Hematopoietic multipotent progenitor cell treated with erythropoietin and hydrocortisone succinate and interleukin-3 and kit ligand, for 4 days (in vitro differentiated cells): ENCODE measurements at regions not wholly inside any gene's neighbourhood (a gene's known extent, or its start where the extent isn't known, plus 50 kb on each side); places are given as distances from the start of the nearest gene placed in this dataset.

Source experiments
- DNase-seq: peaks from one replicate; pipeline ENCODE4 v3.0.0-alpha.2; 2015

DNA sequence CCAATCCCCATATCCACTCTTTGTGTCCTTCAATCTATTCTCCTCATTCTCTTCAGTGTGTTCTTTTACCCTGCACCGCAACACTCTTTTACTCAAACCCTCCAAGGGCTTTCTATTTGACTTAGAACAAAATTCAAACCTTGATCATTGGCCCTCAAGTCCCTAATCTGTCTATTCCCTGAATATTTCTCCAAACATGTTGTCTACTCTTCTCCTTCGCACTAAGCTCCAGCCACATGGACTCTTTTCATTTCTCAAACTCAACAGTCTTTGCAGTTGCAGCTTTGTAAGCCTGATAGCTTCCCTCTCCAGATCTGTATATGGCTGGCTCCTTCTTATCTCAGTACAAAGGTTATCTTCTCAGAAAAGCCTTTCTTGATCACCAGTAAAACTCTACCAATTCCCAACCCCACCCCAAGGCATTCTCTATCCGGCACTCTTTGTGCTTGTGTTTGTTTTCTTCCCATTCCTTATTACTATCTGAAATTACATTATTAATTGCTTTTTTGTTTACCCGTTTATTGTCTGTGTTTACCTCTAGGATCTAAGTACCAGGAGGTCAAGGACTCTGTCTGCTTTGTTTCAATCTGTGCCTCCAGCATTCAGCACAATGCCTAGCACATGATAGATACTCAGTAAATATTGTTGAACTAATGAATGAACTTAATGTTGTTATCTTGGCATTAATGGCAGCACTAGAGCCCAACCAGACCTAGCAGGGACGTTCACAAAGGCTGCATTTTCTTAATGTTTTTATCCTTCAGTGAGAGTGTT is 147.4 kb downstream of the BBOX1 start:
- DNase-seq, result peak; percentile 9

- no peak for DNase-seq
Observed at GRCh38 chr11:27187075-27187847, 146.6 kb downstream of the BBOX1 start.

- DNase-seq, result no peak
Observed at GRCh38 chr11:27186580-27186979, 146.0 kb downstream of the BBOX1 start.

DNA sequence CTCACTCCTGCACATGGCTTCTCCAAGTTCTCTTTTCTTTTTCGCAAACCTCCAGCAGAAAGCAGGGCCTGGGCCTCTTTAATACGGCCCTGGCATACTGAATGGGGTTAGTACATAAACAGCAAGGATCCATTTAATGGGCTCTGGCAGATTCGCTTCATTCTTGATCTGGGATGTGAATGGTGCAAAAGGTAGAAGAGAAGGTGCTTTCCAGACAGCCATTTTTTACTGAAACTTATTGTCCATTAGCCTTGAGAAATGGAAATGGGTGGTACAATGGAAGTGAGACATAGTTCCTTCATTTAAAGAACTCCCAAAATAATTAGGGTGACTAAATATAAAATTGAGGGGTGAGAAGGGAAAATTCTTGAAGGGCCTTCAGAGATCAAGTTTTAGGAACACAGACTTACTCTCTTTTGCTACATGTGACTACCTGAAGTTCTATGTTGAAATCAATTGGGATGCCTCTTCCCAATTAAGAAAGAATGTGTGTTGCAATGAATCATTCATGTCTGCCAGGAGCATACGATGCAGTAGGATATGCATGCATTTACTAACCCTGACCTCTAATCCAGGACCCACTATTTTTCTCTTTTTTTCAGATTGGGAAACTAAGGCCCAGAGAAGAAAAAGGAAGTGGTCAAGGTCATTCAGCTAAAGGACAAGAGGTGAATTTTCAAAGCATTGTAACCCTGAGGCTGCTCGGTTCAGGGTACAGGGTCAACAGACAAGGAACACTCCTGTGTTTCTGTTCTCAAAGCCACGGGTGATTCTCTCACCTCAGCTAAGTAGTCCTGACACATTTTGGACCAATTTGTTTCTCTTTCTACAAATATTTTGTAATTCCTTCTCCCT is 144.1 kb downstream of the BBOX1 start:
- no peak for DNase-seq

DNA sequence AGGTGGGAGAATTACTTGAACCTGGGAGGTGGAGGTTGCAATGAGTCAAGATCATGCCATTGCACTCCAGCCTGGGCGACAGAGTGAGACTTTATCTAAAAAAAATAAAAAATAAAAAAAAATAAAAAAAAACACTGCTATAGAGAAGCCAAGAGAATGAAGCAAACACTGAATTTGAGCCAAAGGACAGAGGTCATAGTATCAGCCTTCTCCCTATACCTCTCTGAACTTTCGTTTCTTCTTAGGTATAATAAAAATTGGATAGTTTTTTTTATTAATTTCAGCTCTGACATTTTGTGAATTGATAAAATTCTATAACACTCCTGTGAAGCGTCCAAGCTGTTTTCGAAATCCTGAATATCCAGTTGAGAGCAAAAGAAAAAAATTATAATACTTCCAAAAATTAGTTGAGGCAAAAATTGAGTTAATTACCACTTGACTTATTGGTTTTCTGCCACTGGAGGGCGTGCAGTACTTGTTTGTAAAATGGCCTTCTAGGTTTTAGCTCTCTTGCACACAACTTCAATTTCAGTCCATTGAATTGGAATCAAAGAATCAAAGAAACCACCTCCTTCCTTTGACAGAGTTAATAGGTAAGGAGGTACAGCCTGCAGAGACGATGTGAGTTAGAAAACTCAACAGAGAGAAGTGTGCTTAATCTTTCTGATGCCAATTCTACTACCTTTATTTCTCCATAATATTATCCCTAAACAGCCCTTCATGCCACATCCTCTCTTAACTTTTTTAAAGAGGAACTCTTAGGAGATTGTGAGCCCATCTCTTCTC is 143.2 kb downstream of the BBOX1 start:
- DNase-seq, result peak; percentile 78

DNA sequence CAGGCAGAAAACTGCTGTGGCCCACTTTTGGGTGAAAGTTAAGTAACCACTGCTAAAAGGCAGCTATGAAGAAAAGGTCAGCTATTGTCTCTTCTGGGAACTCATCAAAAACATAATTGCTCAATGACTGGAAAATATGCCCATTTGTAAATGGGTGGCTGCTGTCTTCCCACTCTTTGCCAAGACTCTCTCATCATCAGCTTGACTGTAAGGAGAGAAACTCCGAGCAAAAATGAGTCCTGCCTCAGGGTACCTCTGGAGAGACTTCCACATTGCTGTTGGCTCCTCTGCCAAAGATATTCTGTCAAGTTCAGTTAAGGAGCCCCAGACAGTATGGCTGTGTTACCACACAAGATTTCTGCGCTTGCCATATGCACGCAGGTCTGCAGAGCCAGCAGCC is 138.7 kb downstream of the BBOX1 start:
- no peak for DNase-seq

- no peak for DNase-seq
Observed at GRCh38 chr11:27178859-27179258, 138.2 kb downstream of the BBOX1 start.
